ENCODE measurements at regions not wholly inside any gene's neighbourhood (a gene's known extent, or its start where the extent isn't known, plus 50 kb on each side); places are given as distances from the start of the nearest gene placed in this dataset.

GRCh38 chr14:51547701-51548100, 104.0 kb upstream of the FRMD6 start:
- Histone ChIP-seq H4K20me1 (replicated peaks; ENCODE audit: insufficient read depth) (no peaks in the 10 kb centered on the region), H3K4me2 (no peak overlapping the region), H3K79me2 (replicated peaks; ENCODE audit: insufficient read depth) (no peaks in the 10 kb centered on the region), H3K9me2 (ENCODE audit: insufficient read depth) (no peaks in the 10 kb centered on the region), H3K27ac (ENCODE audit: low read depth) (no peak overlapping the region), H3K4me1 (ENCODE audit: insufficient read depth) (no peaks in the 10 kb centered on the region), H3K4me3 (no peak overlapping the region), H2AFZ (no peak overlapping the region), H3K27me3 (ENCODE audit: insufficient read depth) (no peaks in the 10 kb centered on the region), H3F3A (replicated peaks; ENCODE audit: low read depth) (no peaks in the 10 kb centered on the region), H3K36me3 (ENCODE audit: insufficient read depth) (no peaks in the 10 kb centered on the region)
- H3K27ac Mint-ChIP-seq, result no peak overlapping the region
- H3K4me3 Mint-ChIP-seq, result no peak overlapping the region
- ATAC-seq (no peak), DNase-seq (ENCODE audit: low spot score) (no peak)
- no peaks in the 10 kb centered on the region; the same call in 2 of the 3 replicates for H3K9me3 Mint-ChIP-seq
- TF ChIP-seq EZH2phosphoT487 (IDR thresholded peaks at IDR 0.05; ENCODE audit: unreplicated experiment), result no peak
- no peak for TF ChIP-seq NANOG (IDR thresholded peaks at IDR 0.05; ENCODE audit: borderline replicate concordance)
- TF ChIP-seq ETS1 (IDR thresholded peaks at IDR 0.05), result no peak
- no peak for TF ChIP-seq ZNF462 (CRISPR knock-in tag; IDR thresholded peaks at IDR 0.05)
- no peak for TF ChIP-seq POLR2AphosphoS5 (IDR thresholded peaks at IDR 0.05; ENCODE audit: low read depth)
- no peak for TF ChIP-seq STAT1 (IDR thresholded peaks at IDR 0.05; ENCODE audit: unreplicated experiment)
- no peak for TF ChIP-seq JUNB (IDR thresholded peaks at IDR 0.05; ENCODE audit: unreplicated experiment)
- no peak for TF ChIP-seq ZNF331 (CRISPR knock-in tag; IDR thresholded peaks at IDR 0.05; ENCODE audit: low read depth)
- TF ChIP-seq CTCF (conservative IDR thresholded peaks at IDR 0.05; ENCODE audit: low read depth in 2 of 2), result no peak
- TF ChIP-seq ZNF114 (CRISPR knock-in tag; IDR thresholded peaks at IDR 0.05), result no peak
- no peak for TF ChIP-seq REST (IDR thresholded peaks at IDR 0.05; ENCODE audit: unreplicated experiment)
- no peak for TF ChIP-seq EZH2 (IDR thresholded peaks at IDR 0.05; ENCODE audit: low read depth, unreplicated experiment)
- no peak for TF ChIP-seq CREB1 (CRISPR knock-in tag; IDR thresholded peaks at IDR 0.05; ENCODE audit: low read depth)
- H3K36me3 Mint-ChIP-seq (ENCODE audit: low read depth), result no peaks in the 10 kb centered on the region
- peaks cover 7% of the 10 kb centered on the region; the same call in 2 of the 3 replicates for H3K4me1 Mint-ChIP-seq
- H3K27me3 Mint-ChIP-seq (ENCODE audit: insufficient read depth, low read depth, poor library complexity), result no peaks in the 10 kb centered on the region
